Liver (tissue), 8 donors: ENCODE measurements at regions not wholly inside any gene's neighbourhood (a gene's known extent, or its start where the extent isn't known, plus 50 kb on each side); places are given as distances from the start of the nearest gene placed in this dataset.

Source experiments
- DNase-seq: peaks from one replicate; pipeline ENCODE4 v3.0.0-alpha.2; 2017; ENCODE audit warnings: low spot score
- H3K27ac ChIP-seq, 2 donors: one replicate each; pipeline ENCODE4 v1.7.0; 2013; ENCODE audit warnings: inconsistent platforms in 2 of 2, low read length in 2 of 2, control low read depth in 1 of 2, low read depth in 1 of 2, mild to moderate bottlenecking in 1 of 2
- H3K27me3 ChIP-seq, 4 donors: one replicate each; pipeline versions ENCODE4 v1.6.1 to v1.7.0; 2013; ENCODE audit warnings: low read length in 3 of 4, inconsistent platforms in 1 of 4, mild to moderate bottlenecking in 1 of 4, moderate library complexity in 1 of 4; ENCODE audit not compliant: control insufficient read depth in 4 of 4, insufficient read depth in 4 of 4
- H3K36me3 ChIP-seq, 4 donors: one replicate each; pipeline versions ENCODE4 v1.6.1 to v1.7.0; 2013; ENCODE audit warnings: low read length in 3 of 4, mild to moderate bottlenecking in 3 of 4, low read depth in 1 of 4, moderate library complexity in 1 of 4; ENCODE audit not compliant: control insufficient read depth in 4 of 4, insufficient read depth in 3 of 4
- H3K4me1 ChIP-seq, 4 donors: one replicate each; pipeline versions ENCODE4 v1.6.1 to v1.7.0; 2013; ENCODE audit warnings: low read length in 3 of 4, mild to moderate bottlenecking in 3 of 4, moderate library complexity in 1 of 4; ENCODE audit not compliant: control insufficient read depth in 4 of 4, insufficient read depth in 4 of 4
- H3K4me3 ChIP-seq, 3 donors: one replicate each; pipeline versions ENCODE4 v1.6.1 to v1.7.0; 2013; ENCODE audit warnings: low read length in 3 of 3, control low read depth in 1 of 3, low read depth in 1 of 3, mild to moderate bottlenecking in 1 of 3
- H3K9ac ChIP-seq, 2 donors: one replicate each; pipeline ENCODE4 v1.7.0; 2013; ENCODE audit warnings: low read length in 2 of 2, mild to moderate bottlenecking in 2 of 2, moderate library complexity in 2 of 2, control low read depth in 1 of 2, low read depth in 1 of 2
- H3K9me3 ChIP-seq, 4 donors: one replicate each; pipeline versions ENCODE4 v1.6.1 to v1.7.0; 2013; ENCODE audit warnings: low read length in 3 of 4; ENCODE audit not compliant: control insufficient read depth in 4 of 4
- ATF3 ChIP-seq: IDR thresholded peaks from 2 replicates; pipeline ENCODE4 v1.6.1; 2016; ENCODE audit warnings: antibody characterized with exemption
- CTCF ChIP-seq: fragments of 150-350 bp; IDR thresholded peaks from 2 replicates; pipeline ENCODE4 v1.5.1; 2017; ENCODE audit warnings: improper control_type of control experiment, low read depth, low read length; ENCODE audit not compliant: missing input control
- EGR1 ChIP-seq, 2 donors: IDR thresholded peaks; 2 replicates each; pipeline ENCODE4 v1.6.1; 2016 to 2018; ENCODE audit warnings: antibody characterized with exemption in 2 of 2, low read depth in 2 of 2
- FOXA2 ChIP-seq: IDR thresholded peaks from 2 replicates; pipeline ENCODE4 v1.6.1; 2016; ENCODE audit warnings: antibody characterized with exemption
- HNF4A ChIP-seq, 2 donors: conservative IDR thresholded peaks; 2 replicates each; pipeline ENCODE4 v1.6.1; 2016; ENCODE audit warnings: antibody characterized with exemption in 2 of 2, mild to moderate bottlenecking in 2 of 2
- JUND ChIP-seq, 2 donors: IDR thresholded peaks; 2 replicates each; pipeline ENCODE4 v1.6.1; 2016; ENCODE audit warnings: antibody characterized with exemption in 2 of 2
- NR2F2 ChIP-seq: IDR thresholded peaks from 2 replicates; pipeline ENCODE4 v1.6.1; 2016; ENCODE audit warnings: antibody characterized with exemption
- REST ChIP-seq: IDR thresholded peaks from 2 replicates; pipeline ENCODE4 v1.6.1; 2016; ENCODE audit warnings: antibody characterized with exemption, mild to moderate bottlenecking
- RXRA ChIP-seq, 2 donors: IDR thresholded peaks; 2 replicates each; pipeline ENCODE4 v1.6.1; 2017 to 2018; ENCODE audit warnings: antibody characterized with exemption in 2 of 2, mild to moderate bottlenecking in 1 of 2
- SP1 ChIP-seq: IDR thresholded peaks from 2 replicates; pipeline ENCODE4 v1.6.1; 2018; ENCODE audit warnings: antibody characterized with exemption, mild to moderate bottlenecking
- TAF1 ChIP-seq: conservative IDR thresholded peaks from 2 replicates; pipeline ENCODE4 v1.6.1; 2016; ENCODE audit warnings: antibody characterized with exemption, mild to moderate bottlenecking
- YY1 ChIP-seq: IDR thresholded peaks from 2 replicates; pipeline ENCODE4 v1.6.1; 2016; ENCODE audit warnings: antibody characterized with exemption, mild to moderate bottlenecking
- ZBTB33 ChIP-seq: IDR thresholded peaks from 2 replicates; pipeline ENCODE4 v1.6.1; 2016; ENCODE audit warnings: antibody characterized with exemption
- WGBS: extraction: QIAGEN DNeasy Blood & Tissue Kit; methylation state at CpG from one replicate; pipeline ENCODE4 v1.1.7; 2013; 5-methylcytosine and 5-hydroxymethylcytosine counted together
- donor health status: healthy.
- donor health status: healthy.
- donor health status: healthy.
- donor health status: healthy.
- donor health status: healthy.

GRCh38 chr11:109343242-109343641 lies 78.7 kb upstream of the C11orf87 start (continued):
- TF ChIP-seq FOXA2 (no peak), NR2F2 (no peak), TAF1 (no peak), ZBTB33 (no peak), JUND (IDR thresholded peaks at IDR 0.05) (no peak), HNF4A (conservative IDR thresholded peaks at IDR 0.05) (no peak), RXRA (IDR thresholded peaks at IDR 0.05) (no peak), YY1 (no peak)

GRCh38 chr11:109347304-109347703 lies 74.7 kb upstream of the C11orf87 start:
- Histone ChIP-seq H3K4me3 (no peak overlapping the region), H3K9me3 (no peaks in the 10 kb centered on the region), H3K36me3 (no peaks in the 10 kb centered on the region), H3K4me1 (no peaks in the 10 kb centered on the region), H3K9ac (no peak overlapping the region), H3K27ac (no peak overlapping the region), H3K27me3 (no peaks in the 10 kb centered on the region)
- WGBS: 64% methylated on average over 2 of the region's 2 CpGs
- TF ChIP-seq REST (no peak), ZBTB33 (no peak), SP1 (no peak), TAF1 (no peak), YY1 (no peak)
- DNase-seq: no peak

- Histone ChIP-seq H3K9me3 (peaks cover 0 to 4% (median 0%) of the 10 kb centered on the region in 4 donors), H3K27me3 (no peaks in the 10 kb centered on the region), H3K9ac (no peak overlapping the region), H3K4me1 (no peaks in the 10 kb centered on the region), H3K4me3 (no peak overlapping the region), H3K36me3 (no peaks in the 10 kb centered on the region), H3K27ac (no peak overlapping the region)
- no peak for DNase-seq
- 47% methylated on average over 5 of the region's 5 CpGs for WGBS
- TF ChIP-seq YY1 (no peak), REST (no peak), HNF4A (conservative IDR thresholded peaks at IDR 0.05) (no peak), CTCF (no peak), FOXA2 (no peak), RXRA (IDR thresholded peaks at IDR 0.05) (no peak), ATF3 (no peak), EGR1 (IDR thresholded peaks at IDR 0.05; ENCODE audit: low read depth in 2 of 2) (no peak)
These were observed 72.5 kb upstream of the C11orf87 start for GRCh38 chr11:109349276-109350080.
